Chondrocyte (in vitro differentiated cells): ENCODE measurements at regions not wholly inside any gene's neighbourhood (a gene's known extent, or its start where the extent isn't known, plus 50 kb on each side); places are given as distances from the start of the nearest gene placed in this dataset.
"Not testable (repeated sequence)": the region's sequence is repeated elsewhere in the genome, so short reads cannot be mapped to it uniquely, and the experiment has no call there.

ENCODE experiments used
- DNase-seq: peaks from one replicate; pipeline ENCODE4 v3.0.0; 2021; ENCODE audit warnings: mixed read lengths, low spot score
- H3K27ac Mint-ChIP-seq: one replicate; pipeline ENCODE4 v1.8.0; 2021; ENCODE audit warnings: mild to moderate bottlenecking, moderate library complexity, mixed read lengths; ENCODE audit not compliant: unreplicated experiment
- H3K27me3 Mint-ChIP-seq: 2 replicates; pipeline ENCODE4 v1.8.0; 2021; ENCODE audit warnings: low read depth, mixed read lengths
- H3K36me3 Mint-ChIP-seq: 2 replicates; pipeline ENCODE4 v1.8.0; 2021; ENCODE audit warnings: low read depth, mixed read lengths
- H3K4me1 Mint-ChIP-seq: 2 replicates; pipeline ENCODE4 v1.8.0; 2021; ENCODE audit warnings: low read depth, mild to moderate bottlenecking, mixed read lengths
- H3K4me3 Mint-ChIP-seq: one replicate; pipeline ENCODE4 v1.8.0; 2021; ENCODE audit warnings: mild to moderate bottlenecking, moderate library complexity, mixed read lengths; ENCODE audit not compliant: unreplicated experiment
- H3K9me3 Mint-ChIP-seq: 2 replicates; pipeline ENCODE4 v1.8.0; 2021; ENCODE audit warnings: low read depth, mixed read lengths
- TF ChIP-seq, protein P1 (sequence below): fragments of 200-600 bp; sonication (generic); IDR thresholded peaks from 2 replicates; pipeline ENCODE4 v1.5.0; 2021; ENCODE audit warnings: antibody characterized with exemption, mild to moderate bottlenecking, moderate library complexity

DNA sequence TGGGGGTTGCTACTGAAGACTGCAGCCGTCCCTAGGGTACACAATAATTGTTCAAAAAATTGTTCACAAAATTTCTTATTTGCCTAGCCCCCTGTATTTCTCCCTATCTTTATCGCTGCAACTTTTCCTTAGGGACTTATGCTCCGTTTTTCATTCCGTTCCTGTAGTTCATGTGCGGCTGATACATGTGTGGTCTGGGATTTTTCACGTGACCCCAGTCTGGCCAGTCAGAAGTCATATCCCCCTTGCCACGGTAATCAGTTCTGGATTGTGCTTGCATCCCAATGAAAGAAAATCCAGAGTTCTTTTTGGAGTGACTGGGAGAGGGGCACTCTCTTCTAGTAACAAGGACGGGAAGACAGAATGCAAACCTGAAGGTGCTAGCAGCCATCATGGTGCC lies 610.7 kb upstream of the C16orf82 start:
- no peak overlapping the region for H3K27ac Mint-ChIP-seq
- no peaks in the 10 kb centered on the region for H3K4me1 Mint-ChIP-seq

DNA sequence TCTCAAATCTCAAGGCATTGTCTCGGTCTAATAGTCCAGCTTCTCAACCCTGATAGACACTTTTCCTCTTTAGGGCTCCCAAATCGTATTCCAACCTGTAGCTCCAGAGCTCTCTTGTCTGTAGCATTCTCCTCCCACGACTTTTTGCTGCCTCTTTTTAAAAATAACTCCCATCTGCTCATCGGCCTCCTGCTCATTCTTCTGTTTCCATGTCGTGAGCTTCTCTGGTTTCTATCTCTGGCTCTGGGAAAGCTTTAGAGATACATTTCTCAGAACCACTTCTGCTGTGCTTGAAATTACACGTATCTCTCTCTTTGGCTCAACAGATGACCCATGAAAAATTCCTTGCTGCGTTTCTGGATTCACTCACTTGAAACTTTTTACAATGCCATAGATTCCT lies 609.6 kb upstream of the C16orf82 start:
- H3K4me3 Mint-ChIP-seq = no peak overlapping the region
- TF ChIP-seq, protein P1, sequence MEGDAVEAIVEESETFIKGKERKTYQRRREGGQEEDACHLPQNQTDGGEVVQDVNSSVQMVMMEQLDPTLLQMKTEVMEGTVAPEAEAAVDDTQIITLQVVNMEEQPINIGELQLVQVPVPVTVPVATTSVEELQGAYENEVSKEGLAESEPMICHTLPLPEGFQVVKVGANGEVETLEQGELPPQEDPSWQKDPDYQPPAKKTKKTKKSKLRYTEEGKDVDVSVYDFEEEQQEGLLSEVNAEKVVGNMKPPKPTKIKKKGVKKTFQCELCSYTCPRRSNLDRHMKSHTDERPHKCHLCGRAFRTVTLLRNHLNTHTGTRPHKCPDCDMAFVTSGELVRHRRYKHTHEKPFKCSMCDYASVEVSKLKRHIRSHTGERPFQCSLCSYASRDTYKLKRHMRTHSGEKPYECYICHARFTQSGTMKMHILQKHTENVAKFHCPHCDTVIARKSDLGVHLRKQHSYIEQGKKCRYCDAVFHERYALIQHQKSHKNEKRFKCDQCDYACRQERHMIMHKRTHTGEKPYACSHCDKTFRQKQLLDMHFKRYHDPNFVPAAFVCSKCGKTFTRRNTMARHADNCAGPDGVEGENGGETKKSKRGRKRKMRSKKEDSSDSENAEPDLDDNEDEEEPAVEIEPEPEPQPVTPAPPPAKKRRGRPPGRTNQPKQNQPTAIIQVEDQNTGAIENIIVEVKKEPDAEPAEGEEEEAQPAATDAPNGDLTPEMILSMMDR = no peak
- DNase-seq = no peak
- H3K27me3 Mint-ChIP-seq = no peaks in the 10 kb centered on the region
- no peak overlapping the region for H3K27ac Mint-ChIP-seq
- no peaks in the 10 kb centered on the region for H3K4me1 Mint-ChIP-seq
- H3K36me3 Mint-ChIP-seq = no peaks in the 10 kb centered on the region
- peaks cover 48% of the 10 kb centered on the region for H3K9me3 Mint-ChIP-seq

More for the DNA sequence above, 610.7 kb upstream of the C16orf82 start:
- Mint-ChIP-seq H3K36me3 (no peaks in the 10 kb centered on the region), H3K9me3 (peaks cover 41% of the 10 kb centered on the region), H3K27me3 (no peaks in the 10 kb centered on the region), H3K4me3 (no peak overlapping the region)
- TF ChIP-seq, protein P1 = no peak
- DNase-seq = no peak

GRCh38 chr16:26457882-26458281 lies 608.8 kb upstream of the C16orf82 start:
- Mint-ChIP-seq H3K36me3 (no peaks in the 10 kb centered on the region), H3K9me3 (peaks cover 52% of the 10 kb centered on the region), H3K4me1 (no peaks in the 10 kb centered on the region), H3K4me3 (no peak overlapping the region), H3K27me3 (no peaks in the 10 kb centered on the region), H3K27ac (no peak overlapping the region)
- no peak for DNase-seq
- TF ChIP-seq, protein P1 = no peak

DNA sequence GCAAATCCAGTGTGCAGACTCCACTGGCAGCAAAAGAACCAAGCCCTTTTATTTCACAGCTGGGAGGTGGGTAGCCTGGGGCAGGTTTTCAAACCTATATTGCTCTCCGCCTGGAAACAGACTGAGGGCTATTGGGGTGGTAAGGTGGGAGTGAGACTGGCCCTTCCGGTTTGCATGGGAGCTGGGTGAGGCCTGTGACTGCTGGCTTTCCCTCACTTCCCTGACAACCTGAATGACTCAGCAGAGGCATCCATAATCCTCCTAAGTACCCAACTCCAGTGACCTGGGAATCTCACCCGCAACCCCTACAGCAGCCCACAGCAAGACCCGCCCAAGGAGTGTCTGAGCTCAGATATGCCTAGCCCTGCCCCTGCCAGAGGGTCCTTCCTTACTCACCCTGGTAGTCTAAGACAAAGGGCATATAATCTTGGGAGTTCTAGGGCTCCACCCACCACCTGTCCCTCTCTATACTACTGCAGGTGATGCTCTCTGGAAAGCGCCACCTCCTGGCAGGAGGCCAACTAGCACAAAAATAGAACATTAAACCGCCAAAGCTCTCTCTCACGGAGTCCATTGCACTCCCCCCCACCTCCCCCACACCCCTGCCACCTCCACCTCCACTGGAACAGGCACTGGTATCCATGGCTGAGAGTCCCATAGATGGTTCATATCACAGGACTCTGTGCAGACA lies 602.0 kb upstream of the C16orf82 start:
- peaks cover 44% of the 10 kb centered on the region for H3K9me3 Mint-ChIP-seq
- H3K4me3 Mint-ChIP-seq = no peak overlapping the region
- H3K36me3 Mint-ChIP-seq = no peaks in the 10 kb centered on the region

GRCh38 chr16:26474405-26474804 lies 592.3 kb upstream of the C16orf82 start:
- H3K4me3 Mint-ChIP-seq, H3K4me1 Mint-ChIP-seq, DNase-seq, H3K27me3 Mint-ChIP-seq, H3K36me3 Mint-ChIP-seq, H3K27ac Mint-ChIP-seq: not testable (repeated sequence)
- H3K9me3 Mint-ChIP-seq = peaks cover 42% of the 10 kb centered on the region

More for the DNA sequence above, 602.0 kb upstream of the C16orf82 start:
- Mint-ChIP-seq H3K27ac (no peak overlapping the region), H3K4me1 (no peaks in the 10 kb centered on the region), H3K27me3 (peaks cover 2% of the 10 kb centered on the region)
- TF ChIP-seq, protein P1 = no peak
- no peak for DNase-seq

DNA sequence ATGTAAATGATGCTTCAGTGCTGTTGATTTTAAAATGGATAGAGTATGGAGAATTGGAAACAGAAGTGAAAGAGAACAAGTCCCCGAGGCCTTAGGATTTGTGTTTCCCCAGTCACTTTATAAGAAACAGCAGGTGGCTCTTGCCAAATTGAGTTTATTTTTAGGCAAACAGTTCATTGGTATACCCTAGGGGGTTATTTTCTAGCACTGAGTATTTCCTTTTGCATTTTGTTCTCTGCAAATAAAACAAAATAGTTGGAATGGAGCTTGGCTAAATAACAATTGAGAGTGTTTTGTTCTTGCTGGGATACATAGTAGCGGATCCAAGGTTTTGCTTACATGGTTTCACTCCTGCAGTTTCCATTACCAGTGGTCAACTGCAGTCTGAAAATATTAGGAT lies 591.1 kb upstream of the C16orf82 start:
- H3K9me3 Mint-ChIP-seq = peaks cover 44% of the 10 kb centered on the region
- H3K27ac Mint-ChIP-seq = no peak overlapping the region
- no peak overlapping the region for H3K4me3 Mint-ChIP-seq
- H3K36me3 Mint-ChIP-seq = no peaks in the 10 kb centered on the region
- no peaks in the 10 kb centered on the region for H3K27me3 Mint-ChIP-seq
- TF ChIP-seq, protein P1 = no peak
- H3K4me1 Mint-ChIP-seq = no peaks in the 10 kb centered on the region
- no peak for DNase-seq
